HEK293 (cell line): ENCODE measurements at regions not wholly inside any gene's neighbourhood (a gene's known extent, or its start where the extent isn't known, plus 50 kb on each side); places are given as distances from the start of the nearest gene placed in this dataset.

Experiments used
- CTCF ChIA-PET: fragments of 350-600 bp; formaldehyde crosslinking; extraction: SDS; loops from one replicate; lab custom pipeline; 2021; ENCODE audit warnings: antibody characterized with exemption; lab: Yijun Ruan, JAX
- POLR2A ChIA-PET: fragments of 300-600 bp; formaldehyde crosslinking; extraction: SDS; loops from one replicate; lab custom pipeline; 2020; ENCODE audit warnings: antibody characterized with exemption, inconsistent platforms; lab: Yijun Ruan, JAX
- H3K27ac ChIP-seq: fragments of 200-500 bp; sonication (Bioruptor generic); 2 replicates; pipeline ENCODE4 v1.5.1; 2014; ENCODE audit warnings: low read depth, low read length, control low read depth, inconsistent platforms; ENCODE audit errors: extremely low read depth
- H3K36me3 ChIP-seq, 2 experiments: fragments of 200-500 bp in 1 of 2; sonication (Bioruptor generic) in 1 of 2; 1 replicate in 1 of 2; 2 replicates in 1 of 2; pipeline ENCODE4 v1.5.1; 2014 to 2017; ENCODE audit warnings: inconsistent platforms in 2 of 2, low read length in 2 of 2; ENCODE audit not compliant: control insufficient read depth in 2 of 2, insufficient read depth in 1 of 2
- H3K4me1 ChIP-seq: fragments of 200-500 bp; sonication (Bioruptor generic); 2 replicates; pipeline ENCODE4 v1.5.1; 2014; ENCODE audit warnings: mild to moderate bottlenecking, low read length, inconsistent platforms; ENCODE audit not compliant: control insufficient read depth, insufficient read depth
- H3K4me3 ChIP-seq: 2 replicates; pipeline ENCODE4 v1.5.1; 2011; ENCODE audit warnings: low read depth, mild to moderate bottlenecking, control low read depth, low read length, moderate library complexity
- H3K9me3 ChIP-seq: fragments of 200-500 bp; sonication (Bioruptor generic); 2 replicates; pipeline ENCODE4 v1.5.1; 2014; ENCODE audit warnings: low read depth, low read length, inconsistent platforms; ENCODE audit not compliant: control insufficient read depth, insufficient read depth
- FEZF1 ChIP-seq: fragments of 450-650 bp; formaldehyde crosslinking; IDR thresholded peaks from 2 replicates; pipeline ENCODE4 v1.5.1; 2016; ENCODE audit warnings: missing biosample characterization, missing genetic modification characterization
- HOXD13 ChIP-seq: sonication (generic); formaldehyde crosslinking; IDR thresholded peaks from 2 replicates; pipeline ENCODE4 v1.8.0; 2022; ENCODE audit warnings: missing genetic modification reagents, borderline replicate concordance
- KLF8 ChIP-seq: fragments of 450-650 bp; formaldehyde crosslinking; IDR thresholded peaks from 2 replicates; pipeline ENCODE4 v1.5.1; 2016; ENCODE audit warnings: missing biosample characterization, missing genetic modification characterization
- PRDM10 ChIP-seq: fragments of 450-650 bp; formaldehyde crosslinking; IDR thresholded peaks from 2 replicates; pipeline ENCODE4 v1.5.1; 2016; ENCODE audit warnings: missing biosample characterization, missing genetic modification characterization
- RBAK ChIP-seq: fragments of 450-650 bp; formaldehyde crosslinking; IDR thresholded peaks from 2 replicates; pipeline ENCODE4 v1.5.1; 2016; ENCODE audit warnings: missing biosample characterization, missing genetic modification characterization
- TSHZ1 ChIP-seq: fragments of 450-650 bp; formaldehyde crosslinking; IDR thresholded peaks from 2 replicates; pipeline ENCODE4 v1.5.1; 2016; ENCODE audit warnings: missing biosample characterization, missing genetic modification characterization, borderline replicate concordance
- ZBTB8A ChIP-seq: fragments of 450-650 bp; formaldehyde crosslinking; IDR thresholded peaks from 2 replicates; pipeline ENCODE4 v1.5.1; 2016; ENCODE audit warnings: missing biosample characterization, missing genetic modification characterization
- ZNF133 ChIP-seq: fragments of 450-650 bp; formaldehyde crosslinking; IDR thresholded peaks from 2 replicates; pipeline ENCODE4 v1.5.1; 2016; ENCODE audit warnings: missing biosample characterization, missing genetic modification characterization
- ZNF155 ChIP-seq: fragments of 450-650 bp; formaldehyde crosslinking; IDR thresholded peaks from 2 replicates; pipeline ENCODE4 v1.5.1; 2016; ENCODE audit warnings: missing biosample characterization, missing genetic modification characterization
- ZNF202 ChIP-seq: fragments of 450-650 bp; formaldehyde crosslinking; IDR thresholded peaks from 2 replicates; pipeline ENCODE4 v1.5.1; 2016; ENCODE audit warnings: missing biosample characterization, missing genetic modification characterization, borderline replicate concordance
- ZNF280C ChIP-seq: fragments of 450-650 bp; formaldehyde crosslinking; IDR thresholded peaks from 2 replicates; pipeline ENCODE4 v1.5.1; 2016; ENCODE audit warnings: missing biosample characterization, missing genetic modification characterization
- ZNF324 ChIP-seq: fragments of 450-650 bp; formaldehyde crosslinking; IDR thresholded peaks from 2 replicates; pipeline ENCODE4 v1.5.1; 2016; ENCODE audit warnings: missing biosample characterization, missing genetic modification characterization
- ZNF433 ChIP-seq: fragments of 450-650 bp; formaldehyde crosslinking; IDR thresholded peaks from 2 replicates; pipeline ENCODE4 v1.5.1; 2016; ENCODE audit warnings: missing biosample characterization, missing genetic modification characterization, low read depth
- ZNF510 ChIP-seq: fragments of 450-650 bp; formaldehyde crosslinking; IDR thresholded peaks from 2 replicates; pipeline ENCODE4 v1.5.1; 2018; ENCODE audit warnings: mild to moderate bottlenecking, missing genetic modification characterization, missing biosample characterization; ENCODE audit not compliant: insufficient replicate concordance
- ZNF529 ChIP-seq: fragments of 450-650 bp; formaldehyde crosslinking; IDR thresholded peaks from 2 replicates; pipeline ENCODE4 v1.5.1; 2017; ENCODE audit warnings: missing genetic modification characterization, missing biosample characterization; ENCODE audit not compliant: insufficient replicate concordance
- ZNF571 ChIP-seq: fragments of 450-650 bp; formaldehyde crosslinking; IDR thresholded peaks from 2 replicates; pipeline ENCODE4 v1.5.0; 2017; ENCODE audit warnings: missing biosample characterization, missing genetic modification characterization
- ZNF623 ChIP-seq: fragments of 450-650 bp; formaldehyde crosslinking; IDR thresholded peaks from 2 replicates; pipeline ENCODE4 v1.5.1; 2016; ENCODE audit warnings: missing biosample characterization, missing genetic modification characterization
- ZNF639 ChIP-seq: fragments of 450-650 bp; formaldehyde crosslinking; IDR thresholded peaks from 2 replicates; pipeline ENCODE4 v1.5.1; 2016; ENCODE audit warnings: missing biosample characterization, missing genetic modification characterization
- ZNF658 ChIP-seq: fragments of 450-650 bp; formaldehyde crosslinking; IDR thresholded peaks from 2 replicates; pipeline ENCODE4; 2016; ENCODE audit warnings: missing biosample characterization, missing genetic modification characterization
- ZNF747 ChIP-seq: fragments of 450-650 bp; formaldehyde crosslinking; IDR thresholded peaks from 2 replicates; pipeline ENCODE4 v1.5.1; 2016; ENCODE audit warnings: missing biosample characterization, missing genetic modification characterization
- ZNF843 ChIP-seq: fragments of 450-650 bp; formaldehyde crosslinking; IDR thresholded peaks from 2 replicates; pipeline ENCODE4 v1.5.1; 2016; ENCODE audit warnings: missing biosample characterization, missing genetic modification characterization
- ZSCAN16 ChIP-seq: fragments of 450-650 bp; formaldehyde crosslinking; IDR thresholded peaks from 2 replicates; pipeline ENCODE4 v1.5.1; 2016; ENCODE audit warnings: missing biosample characterization, missing genetic modification characterization

- no peaks in the 10 kb centered on the region for H3K9me3 ChIP-seq
- no peak overlapping the region for H3K4me3 ChIP-seq
- H3K4me1 ChIP-seq: no peaks in the 10 kb centered on the region
- ChIA-PET POLR2A (no interaction called here), CTCF (no interaction called here)
- TF ChIP-seq ZBTB8A (no peak), TSHZ1 (tag by site-specific recombination) (no peak), ZNF324 (tag by site-specific recombination) (no peak), RBAK (tag by site-specific recombination) (no peak), FEZF1 (tag by site-specific recombination) (no peak), ZNF639 (tag by site-specific recombination) (no peak), ZNF133 (no peak), ZNF571 (tag by site-specific recombination) (no peak), ZNF843 (tag by site-specific recombination) (no peak)
- TF ChIP-seq, all 188 proteins: peak for 0
- Histone ChIP-seq H3K36me3 (no peaks in the 10 kb centered on the region), H3K27ac (no peak overlapping the region)
Observed at GRCh38 chr11:109017489-109017888, 352.6 kb downstream of the DDX10 start.

GRCh38 chr11:109018639-109019038 lies 353.8 kb downstream of the DDX10 start:
- ChIA-PET CTCF (interaction anchor here (0.7 kb wide), 1 partner anchor 19 kb away, joined by 3 read pairs; no protein-coding TSS in a partner anchor), POLR2A (no interaction called here)
- TF ChIP-seq PRDM10 (tag by site-specific recombination) (no peak), ZNF202 (tag by site-specific recombination) (no peak), ZNF280C (tag by site-specific recombination) (no peak), ZNF747 (no peak), ZNF155 (tag by site-specific recombination) (no peak), ZNF529 (tag by site-specific recombination) (no peak), ZNF324 (tag by site-specific recombination) (no peak), ZSCAN16 (tag by site-specific recombination) (no peak), ZNF639 (tag by site-specific recombination) (no peak), ZNF623 (tag by site-specific recombination) (no peak), ZNF510 (tag by site-specific recombination) (no peak), KLF8 (tag by site-specific recombination) (no peak), ZNF658 (tag by site-specific recombination) (no peak), RBAK (tag by site-specific recombination) (no peak), ZNF433 (tag by site-specific recombination) (no peak), HOXD13 (CRISPR knock-in tag) (no peak)
- Histone ChIP-seq H3K4me1 (no peaks in the 10 kb centered on the region), H3K36me3 (no peaks in the 10 kb centered on the region), H3K27ac (no peak overlapping the region), H3K4me3 (no peak overlapping the region), H3K9me3 (no peaks in the 10 kb centered on the region)
